EH (cell line): ENCODE measurements at regions not wholly inside any gene's neighbourhood (a gene's known extent, or its start where the extent isn't known, plus 50 kb on each side); places are given as distances from the start of the nearest gene placed in this dataset.

ENCODE experiments used
- DNase-seq: peaks from one replicate; pipeline ENCODE4 v3.0.0-alpha.2; 2015; ENCODE audit warnings: low read depth

- no peak for DNase-seq
Measured at GRCh38 chr15:60093273-60094067, 89.4 kb downstream of the FOXB1 start.

GRCh38 chr15:60095711-60096110 is 91.6 kb downstream of the FOXB1 start:
- DNase-seq, result peak; percentile 76

GRCh38 chr15:60096157-60096556 is 92.0 kb downstream of the FOXB1 start:
- DNase-seq, result peak; percentile 82

GRCh38 chr15:60101416-60101815 is 97.3 kb downstream of the FOXB1 start:
- DNase-seq, result no peak

- no peak for DNase-seq
Measured at GRCh38 chr15:60102748-60103147, 98.6 kb downstream of the FOXB1 start.

- DNase-seq, result no peak
Measured at GRCh38 chr15:60110909-60111308, 106.8 kb downstream of the FOXB1 start.

- peak; percentile 47 for DNase-seq
Measured at GRCh38 chr15:60115579-60116380, 111.7 kb downstream of the FOXB1 start.

GRCh38 chr15:60116456-60117089 is 112.5 kb downstream of the FOXB1 start:
- no peak for DNase-seq

- DNase-seq, result no peak
Measured at GRCh38 chr15:60118146-60118545, 114.0 kb downstream of the FOXB1 start.

- no peak for DNase-seq
Measured at GRCh38 chr15:60118626-60119025, 114.5 kb downstream of the FOXB1 start.

- DNase-seq, result no peak
Measured at GRCh38 chr15:60119101-60119500, 115.0 kb downstream of the FOXB1 start.

- DNase-seq, result no peak
Measured at GRCh38 chr15:60120100-60120499, 116.0 kb downstream of the FOXB1 start.

GRCh38 chr15:60121845-60122244 is 117.7 kb downstream of the FOXB1 start:
- DNase-seq, result no peak

- DNase-seq, result no peak
Measured at GRCh38 chr15:60122691-60123090, 118.6 kb downstream of the FOXB1 start.

- no peak for DNase-seq
Measured at GRCh38 chr15:60124460-60125070, 120.5 kb downstream of the FOXB1 start.

GRCh38 chr15:60125334-60125733 is 121.2 kb downstream of the FOXB1 start:
- no peak for DNase-seq

- DNase-seq, result no peak
Measured at GRCh38 chr15:60126200-60126599, 122.1 kb downstream of the FOXB1 start.

GRCh38 chr15:60126661-60127060 is 122.5 kb downstream of the FOXB1 start:
- DNase-seq, result no peak

- peak; percentile 53 for DNase-seq
Measured at GRCh38 chr15:60128000-60128376, 123.9 kb downstream of the FOXB1 start.

- DNase-seq, result no peak
Measured at GRCh38 chr15:60128710-60129109, 124.6 kb downstream of the FOXB1 start.

GRCh38 chr15:60130398-60130797 is 126.3 kb downstream of the FOXB1 start:
- DNase-seq, result peak; percentile 9

- DNase-seq, result no peak
Measured at GRCh38 chr15:60130821-60131220, 126.7 kb downstream of the FOXB1 start.
